ENCODE measurements at regions not wholly inside any gene's neighbourhood (a gene's known extent, or its start where the extent isn't known, plus 50 kb on each side); places are given as distances from the start of the nearest gene placed in this dataset.

- TF ChIP-seq CTCF (conservative IDR thresholded peaks at IDR 0.05; ENCODE audit: low read length) (0 out of 2 replicates have a peak, but pooled peaks have one; percentile 15), EZH2phosphoT487 (IDR thresholded peaks at IDR 0.05; ENCODE audit: borderline replicate concordance) (no peak)
Observed at GRCh38 chr5:42001673-42002072, 76.6 kb downstream of the FBXO4 start.
